IMR-90 (cell line): ENCODE measurements at regions not wholly inside any gene's neighbourhood (a gene's known extent, or its start where the extent isn't known, plus 50 kb on each side); places are given as distances from the start of the nearest gene placed in this dataset.

Source experiments
- ATAC-seq: fragments of 200-7000 bp; cut with Tn5 transposase; 2 replicates; pipeline ENCODE4 v1.9.1; 2020; ENCODE audit warnings: low read depth, mild to moderate bottlenecking, moderate library complexity
- BruUV-seq: library from RNA; stranded (reverse); fragments of 400-500 nt; replicated peaks from 2 replicates; lab custom pipeline; 2021; lab: Mats Ljungman, UMichigan
- CTCF ChIA-PET: fragments of 300-600 bp; formaldehyde crosslinking; extraction: SDS; loops from one replicate; lab custom pipeline; 2021; ENCODE audit warnings: antibody characterized with exemption; lab: Yijun Ruan, JAX
- POLR2A ChIA-PET: fragments of 300-600 bp; sonication (Branson Sonifier 250); formaldehyde crosslinking; loops from one replicate; lab custom pipeline; 2022; ENCODE audit warnings: antibody characterized with exemption; ENCODE audit not compliant: unreplicated experiment; lab: Charles Lee
- DNase-seq: peaks from one replicate; pipeline ENCODE4 v3.0.0; 2013
- H2AFZ ChIP-seq: replicated peaks from 2 replicates; pipeline ENCODE3; 2013; ENCODE audit warnings: low read length, mild to moderate bottlenecking; ENCODE audit not compliant: poor library complexity
- H2AK5ac ChIP-seq: 2 replicates; pipeline ENCODE4 v1.6.1; 2013; ENCODE audit warnings: low read depth, low read length, inconsistent platforms
- H2AK9ac ChIP-seq: replicated peaks from 2 replicates; pipeline ENCODE3; 2013; ENCODE audit warnings: mild to moderate bottlenecking, low read depth, low read length, moderate library complexity; ENCODE audit not compliant: poor library complexity
- H2BK120ac ChIP-seq: 2 replicates; pipeline ENCODE4 v1.6.1; 2013; ENCODE audit warnings: low read depth, low read length, inconsistent platforms
- H2BK15ac ChIP-seq: 3 replicates; pipeline ENCODE4 v1.6.1; 2013; ENCODE audit warnings: low read depth, low read length, inconsistent platforms
- H2BK20ac ChIP-seq: 2 replicates; pipeline ENCODE4 v1.6.1; 2013; ENCODE audit warnings: low read depth, mild to moderate bottlenecking, inconsistent platforms, low read length, moderate library complexity
- H2BK5ac ChIP-seq: 2 replicates; pipeline ENCODE4 v1.6.1; 2013; ENCODE audit warnings: mild to moderate bottlenecking, low read depth, low read length, inconsistent platforms; ENCODE audit not compliant: poor library complexity, severe bottlenecking
- H3K14ac ChIP-seq: replicated peaks from 2 replicates; pipeline ENCODE4 v1.6.1; 2013; ENCODE audit warnings: low read depth, low read length, inconsistent platforms
- H3K18ac ChIP-seq: 2 replicates; pipeline ENCODE4 v1.6.1; 2013; ENCODE audit warnings: low read depth, low read length, control low read depth
- H3K23ac ChIP-seq: 2 replicates; pipeline ENCODE4 v1.6.1; 2013; ENCODE audit warnings: low read depth, low read length, inconsistent platforms
- H3K27ac ChIP-seq: 2 replicates; pipeline ENCODE4 v1.5.1; 2013; ENCODE audit warnings: mild to moderate bottlenecking, control low read depth, low read length; ENCODE audit not compliant: insufficient read depth
- H3K27me3 ChIP-seq: 2 replicates; pipeline ENCODE4 v1.6.1; 2013; ENCODE audit warnings: low read length; ENCODE audit not compliant: control insufficient read depth, insufficient read depth
- H3K36me3 ChIP-seq: 2 replicates; pipeline ENCODE4 v1.6.1; 2013; ENCODE audit warnings: low read length, mixed read lengths; ENCODE audit not compliant: control insufficient read depth, insufficient read depth
- H3K4ac ChIP-seq: 2 replicates; pipeline ENCODE4 v1.6.1; 2013; ENCODE audit warnings: low read depth, low read length, inconsistent platforms
- H3K4me1 ChIP-seq: 2 replicates; pipeline ENCODE4 v1.6.1; 2013; ENCODE audit warnings: low read length, mixed read lengths; ENCODE audit not compliant: control insufficient read depth, insufficient read depth
- H3K4me2 ChIP-seq: 2 replicates; pipeline ENCODE4 v1.6.1; 2013; ENCODE audit warnings: low read depth, mild to moderate bottlenecking, control low read depth, low read length, moderate library complexity
- H3K4me3 ChIP-seq: 2 replicates; pipeline ENCODE4 v1.5.1; 2013; ENCODE audit warnings: low read depth, mild to moderate bottlenecking, control low read depth, low read length, moderate library complexity; ENCODE audit not compliant: insufficient read depth
- H3K56ac ChIP-seq: 2 replicates; pipeline ENCODE4 v1.6.1; 2013; ENCODE audit warnings: low read length, inconsistent platforms; ENCODE audit not compliant: insufficient read depth; ENCODE audit errors: extremely low read depth
- H3K79me1 ChIP-seq, 2 experiments: 2 replicates each; pipeline ENCODE4 v1.6.1; 2013; ENCODE audit warnings: low read length in 2 of 2, inconsistent platforms in 1 of 2, low read depth in 1 of 2
- H3K9ac ChIP-seq: 2 replicates; pipeline ENCODE4 v1.6.1; 2013; ENCODE audit warnings: low read depth, low read length, control low read depth
- H3K9me1 ChIP-seq: 2 replicates; pipeline ENCODE4 v1.6.1; 2013; ENCODE audit warnings: low read length, inconsistent platforms; ENCODE audit not compliant: insufficient read depth
- H3K9me3 ChIP-seq: 2 replicates; pipeline ENCODE4 v1.6.1; 2013; ENCODE audit warnings: low read length; ENCODE audit not compliant: control insufficient read depth, insufficient read depth
- H4K20me1 ChIP-seq: 2 replicates; pipeline ENCODE4 v1.6.1; 2013; ENCODE audit warnings: low read length, inconsistent platforms; ENCODE audit not compliant: insufficient read depth
- H4K5ac ChIP-seq: 2 replicates; pipeline ENCODE4 v1.6.1; 2013; ENCODE audit warnings: mild to moderate bottlenecking, low read depth, low read length, control low read depth
- H4K8ac ChIP-seq, 2 experiments: 2 replicates each; pipeline ENCODE4 v1.6.1; 2013; ENCODE audit warnings: low read depth in 2 of 2, low read length in 2 of 2, control low read depth in 1 of 2, inconsistent platforms in 1 of 2
- H4K91ac ChIP-seq: 2 replicates; pipeline ENCODE4 v1.6.1; 2013; ENCODE audit warnings: low read depth, low read length, inconsistent platforms; ENCODE audit not compliant: insufficient read depth
- BHLHE40 ChIP-seq: fragments of 150-350 bp; IDR thresholded peaks from 2 replicates; pipeline ENCODE4 v1.6.1; 2016; ENCODE audit warnings: mild to moderate bottlenecking, low read depth, low read length
- CEBPB ChIP-seq: IDR thresholded peaks from 2 replicates; pipeline ENCODE4 v1.6.1; 2012; ENCODE audit warnings: low read depth, low read length, improper control_type of control experiment
- CHD1 ChIP-seq: IDR thresholded peaks from 2 replicates; pipeline ENCODE4 v1.6.1; 2012; ENCODE audit warnings: low read depth, low read length, improper control_type of control experiment
- FOS ChIP-seq: fragments of 150-350 bp; IDR thresholded peaks from 2 replicates; pipeline ENCODE4 v1.6.1; 2016; ENCODE audit warnings: low read depth, low read length
- MAFK ChIP-seq: IDR thresholded peaks from 2 replicates; pipeline ENCODE4 v1.6.1; 2012; ENCODE audit warnings: low read depth, low read length, improper control_type of control experiment
- MAZ ChIP-seq: IDR thresholded peaks from 2 replicates; pipeline ENCODE4 v1.6.1; 2012; ENCODE audit warnings: low read depth, mild to moderate bottlenecking, low read length, improper control_type of control experiment, moderate library complexity, borderline replicate concordance
- MXI1 ChIP-seq: IDR thresholded peaks from 2 replicates; pipeline ENCODE4 v1.6.1; 2012; ENCODE audit warnings: low read depth, mild to moderate bottlenecking, low read length, moderate library complexity, borderline replicate concordance
- NFE2L2 ChIP-seq: fragments of 150-350 bp; IDR thresholded peaks from 2 replicates; pipeline ENCODE4 v1.6.1; 2016; ENCODE audit warnings: low read depth, mild to moderate bottlenecking, low read length
- POLR2A ChIP-seq: IDR thresholded peaks from 2 replicates; pipeline ENCODE4 v1.6.1; 2012; ENCODE audit warnings: mild to moderate bottlenecking, low read depth, low read length
- RAD21 ChIP-seq: IDR thresholded peaks from 2 replicates; pipeline ENCODE4 v1.6.1; 2012; ENCODE audit warnings: low read length, improper control_type of control experiment
- RCOR1 ChIP-seq: IDR thresholded peaks from 2 replicates; pipeline ENCODE4 v1.6.1; 2012; ENCODE audit warnings: mild to moderate bottlenecking, low read length, improper control_type of control experiment; ENCODE audit not compliant: insufficient replicate concordance
- RFX5 ChIP-seq: IDR thresholded peaks from 2 replicates; pipeline ENCODE4 v1.8.0; 2012; ENCODE audit warnings: low read depth, mild to moderate bottlenecking, low read length, moderate library complexity
- SMC3 ChIP-seq: fragments of 150-350 bp; IDR thresholded peaks from 2 replicates; pipeline ENCODE4 v1.6.1; 2016; ENCODE audit warnings: low read depth, mild to moderate bottlenecking, antibody characterized with exemption, low read length, moderate library complexity
- WGBS, 2 experiments: methylation state at CpG; one replicate each; pipeline versions ENCODE4 v1.1.5 to v1.1.7; 2013; ENCODE audit warnings: missing lambda C conversion rate in 2 of 2; ENCODE audit not compliant: insufficient read length in 1 of 2; ENCODE audit errors: extremely low coverage in 2 of 2; 5-methylcytosine and 5-hydroxymethylcytosine counted together
- dilution Hi-C: fragments of 300-500 bp; cut with HindIII; formaldehyde crosslinking; loops from one replicate; pipeline ENCODE4 v1.14.3; 2018; ENCODE audit warnings: low sequenced_read_pairs; ENCODE audit not compliant: unreplicated experiment
- in situ Hi-C: fragments of 300-500 bp; cut with MboI; formaldehyde crosslinking; loops from 3 replicates; pipeline ENCODE4 v1.14.3; 2019; ENCODE audit warnings: low sequenced_read_pairs, inconsistent platforms, mixed read lengths
- intact Hi-C: fragments of 100-400 bp; cut with micrococcal nuclease; formaldehyde crosslinking; loops from 2 replicates; pipeline ENCODE4 v1.10.0; 2022
- TF ChIP-seq, protein P1 (sequence below): fragments of 150-350 bp; IDR thresholded peaks from 2 replicates; pipeline ENCODE4 v1.6.1; 2017; ENCODE audit warnings: mild to moderate bottlenecking, antibody characterized with exemption, low read length, low read depth
- TF ChIP-seq, protein P2 (sequence below): conservative IDR thresholded peaks from 2 replicates; pipeline ENCODE4 v1.5.1; 2012; ENCODE audit warnings: mild to moderate bottlenecking, low read depth, low read length, improper control_type of control experiment
- TF ChIP-seq, protein P3 (sequence below): fragments of 150-350 bp; IDR thresholded peaks from 2 replicates; pipeline ENCODE4 v1.6.1; 2016; ENCODE audit warnings: low read depth, mild to moderate bottlenecking, low read length, moderate library complexity, borderline replicate concordance

DNA sequence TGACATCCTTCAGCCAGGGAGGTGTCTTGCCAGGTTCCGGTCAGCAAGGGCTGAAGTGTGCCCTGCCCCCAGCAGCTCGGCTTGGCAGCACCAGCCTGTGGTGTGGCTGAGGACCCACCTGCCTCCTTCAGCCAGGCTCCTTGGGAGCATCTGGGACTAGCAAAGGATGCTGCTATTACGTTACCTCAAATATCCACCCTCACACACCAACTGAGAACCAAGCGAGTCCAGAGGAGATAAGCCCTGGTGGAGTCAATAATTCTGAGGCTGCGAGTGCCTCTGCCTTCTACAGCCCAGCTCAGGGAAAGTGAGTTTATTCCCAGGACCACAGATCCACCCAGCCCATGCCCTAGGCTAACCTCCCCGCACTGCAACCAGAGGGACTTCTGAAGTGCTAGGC lies 57.1 kb upstream of the FSTL4 start:
- no peak overlapping the region for H2AFZ ChIP-seq
- TF ChIP-seq RCOR1 (no peak), BHLHE40 (no peak), SMC3 (no peak), MXI1 (no peak), POLR2A (no peak), MAZ (no peak), CHD1 (no peak), RAD21 (no peak), NFE2L2 (no peak), MAFK (no peak), CEBPB (no peak), FOS (no peak), RFX5 (no peak)
- TF ChIP-seq, protein P1, sequence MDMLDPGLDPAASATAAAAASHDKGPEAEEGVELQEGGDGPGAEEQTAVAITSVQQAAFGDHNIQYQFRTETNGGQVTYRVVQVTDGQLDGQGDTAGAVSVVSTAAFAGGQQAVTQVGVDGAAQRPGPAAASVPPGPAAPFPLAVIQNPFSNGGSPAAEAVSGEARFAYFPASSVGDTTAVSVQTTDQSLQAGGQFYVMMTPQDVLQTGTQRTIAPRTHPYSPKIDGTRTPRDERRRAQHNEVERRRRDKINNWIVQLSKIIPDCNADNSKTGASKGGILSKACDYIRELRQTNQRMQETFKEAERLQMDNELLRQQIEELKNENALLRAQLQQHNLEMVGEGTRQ: no peak
- TF ChIP-seq, protein P2, sequence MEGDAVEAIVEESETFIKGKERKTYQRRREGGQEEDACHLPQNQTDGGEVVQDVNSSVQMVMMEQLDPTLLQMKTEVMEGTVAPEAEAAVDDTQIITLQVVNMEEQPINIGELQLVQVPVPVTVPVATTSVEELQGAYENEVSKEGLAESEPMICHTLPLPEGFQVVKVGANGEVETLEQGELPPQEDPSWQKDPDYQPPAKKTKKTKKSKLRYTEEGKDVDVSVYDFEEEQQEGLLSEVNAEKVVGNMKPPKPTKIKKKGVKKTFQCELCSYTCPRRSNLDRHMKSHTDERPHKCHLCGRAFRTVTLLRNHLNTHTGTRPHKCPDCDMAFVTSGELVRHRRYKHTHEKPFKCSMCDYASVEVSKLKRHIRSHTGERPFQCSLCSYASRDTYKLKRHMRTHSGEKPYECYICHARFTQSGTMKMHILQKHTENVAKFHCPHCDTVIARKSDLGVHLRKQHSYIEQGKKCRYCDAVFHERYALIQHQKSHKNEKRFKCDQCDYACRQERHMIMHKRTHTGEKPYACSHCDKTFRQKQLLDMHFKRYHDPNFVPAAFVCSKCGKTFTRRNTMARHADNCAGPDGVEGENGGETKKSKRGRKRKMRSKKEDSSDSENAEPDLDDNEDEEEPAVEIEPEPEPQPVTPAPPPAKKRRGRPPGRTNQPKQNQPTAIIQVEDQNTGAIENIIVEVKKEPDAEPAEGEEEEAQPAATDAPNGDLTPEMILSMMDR: no peak
- TF ChIP-seq, protein P3, sequence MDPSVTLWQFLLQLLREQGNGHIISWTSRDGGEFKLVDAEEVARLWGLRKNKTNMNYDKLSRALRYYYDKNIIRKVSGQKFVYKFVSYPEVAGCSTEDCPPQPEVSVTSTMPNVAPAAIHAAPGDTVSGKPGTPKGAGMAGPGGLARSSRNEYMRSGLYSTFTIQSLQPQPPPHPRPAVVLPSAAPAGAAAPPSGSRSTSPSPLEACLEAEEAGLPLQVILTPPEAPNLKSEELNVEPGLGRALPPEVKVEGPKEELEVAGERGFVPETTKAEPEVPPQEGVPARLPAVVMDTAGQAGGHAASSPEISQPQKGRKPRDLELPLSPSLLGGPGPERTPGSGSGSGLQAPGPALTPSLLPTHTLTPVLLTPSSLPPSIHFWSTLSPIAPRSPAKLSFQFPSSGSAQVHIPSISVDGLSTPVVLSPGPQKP: no peak
- in situ Hi-C loops: no loop called here
- H3K9me3 ChIP-seq: no peaks in the 10 kb centered on the region
- H4K8ac ChIP-seq: no peak overlapping the region
- no TSS peak for BruUV-seq
- no peak overlapping the region for H3K18ac ChIP-seq
- no peak overlapping the region for H2BK20ac ChIP-seq
- peaks cover 4% of the 10 kb centered on the region for H3K27me3 ChIP-seq
- H3K27ac ChIP-seq: no peak overlapping the region
- DNase-seq: no peak
- no peak overlapping the region for H2BK15ac ChIP-seq
- H3K4ac ChIP-seq: no peak overlapping the region
- no peak overlapping the region for H2AK9ac ChIP-seq
- H4K91ac ChIP-seq: no peak overlapping the region
- no peak overlapping the region for H3K4me3 ChIP-seq
- H3K79me1 ChIP-seq: no peaks in the 10 kb centered on the region
- H3K36me3 ChIP-seq: no peaks in the 10 kb centered on the region
- no peak overlapping the region for H2AK5ac ChIP-seq
- H2BK120ac ChIP-seq: no peak overlapping the region
- H3K4me1 ChIP-seq: no peaks in the 10 kb centered on the region
- no peak overlapping the region for H3K9ac ChIP-seq
- H2BK5ac ChIP-seq: no peak overlapping the region
- no peaks in the 10 kb centered on the region for H4K20me1 ChIP-seq
- intact Hi-C loops: no loop called here
- dilution Hi-C loops: no loop called here
- H3K23ac ChIP-seq: no peak overlapping the region
- no peak for ATAC-seq
- CTCF ChIA-PET: no interaction called here
- no peaks in the 10 kb centered on the region for H3K9me1 ChIP-seq
- WGBS, 2 experiments: no CpG with 5 or more reads among the region's 6 CpGs
- no peak overlapping the region for H3K4me2 ChIP-seq
- POLR2A ChIA-PET: no interaction called here
- H3K14ac ChIP-seq: no peak overlapping the region
- H4K5ac ChIP-seq: no peak overlapping the region
- H3K56ac ChIP-seq: no peak overlapping the region
